HL-60 (cell line): ENCODE measurements at regions not wholly inside any gene's neighbourhood (a gene's known extent, or its start where the extent isn't known, plus 50 kb on each side); places are given as distances from the start of the nearest gene placed in this dataset.

Source experiments
- DNase-seq, 2 experiments: peaks; one replicate each; pipeline ENCODE4 v3.0.0-alpha.2; 2010 to 2020; ENCODE audit warnings: low read depth in 1 of 2, low spot score in 1 of 2
- H3K27ac ChIP-seq: fragments of 250-450 bp; sonication (Bioruptor Pico); replicated peaks from 2 replicates; pipeline ENCODE4 v1.5.1; 2020; ENCODE audit warnings: mild to moderate bottlenecking, moderate library complexity
- H3K27me3 ChIP-seq: fragments of 250-450 bp; sonication (Bioruptor Pico); 2 replicates; pipeline ENCODE4 v1.5.1; 2021; ENCODE audit warnings: mild to moderate bottlenecking, moderate library complexity; ENCODE audit not compliant: insufficient read depth, poor library complexity, severe bottlenecking
- H3K4me3 ChIP-seq: replicated peaks from 2 replicates; pipeline ENCODE4 v1.5.1; 2011; ENCODE audit warnings: mild to moderate bottlenecking, control low read depth, low read length; ENCODE audit not compliant: insufficient read depth
- CTCF ChIP-seq: IDR thresholded peaks from one replicate; pipeline ENCODE4 v1.5.1; 2011; ENCODE audit warnings: low read length, control low read depth, inconsistent platforms; ENCODE audit not compliant: insufficient read depth
- GABPA ChIP-seq: IDR thresholded peaks from 2 replicates; pipeline ENCODE4 v1.6.1; 2012; ENCODE audit warnings: low read depth
- POLR2AphosphoS5 ChIP-seq: IDR thresholded peaks from 2 replicates; pipeline ENCODE4 v1.6.1; 2012; ENCODE audit warnings: low read depth
- SPI1 ChIP-seq: IDR thresholded peaks from 2 replicates; pipeline ENCODE4 v1.6.1; 2012; ENCODE audit warnings: low read depth, mild to moderate bottlenecking, borderline replicate concordance
- TF ChIP-seq, protein P1 (sequence below): IDR thresholded peaks from 2 replicates; pipeline ENCODE4 v1.6.1; 2012; ENCODE audit warnings: low read depth; ENCODE audit not compliant: insufficient replicate concordance

- Histone ChIP-seq H3K27ac (no peak overlapping the region), H3K4me3 (no peak overlapping the region), H3K27me3 (no peaks in the 10 kb centered on the region)
- DNase-seq: no peak
- TF ChIP-seq POLR2AphosphoS5 (no peak), SPI1 (no peak), CTCF (no peak), GABPA (no peak)
- TF ChIP-seq, protein P1, sequence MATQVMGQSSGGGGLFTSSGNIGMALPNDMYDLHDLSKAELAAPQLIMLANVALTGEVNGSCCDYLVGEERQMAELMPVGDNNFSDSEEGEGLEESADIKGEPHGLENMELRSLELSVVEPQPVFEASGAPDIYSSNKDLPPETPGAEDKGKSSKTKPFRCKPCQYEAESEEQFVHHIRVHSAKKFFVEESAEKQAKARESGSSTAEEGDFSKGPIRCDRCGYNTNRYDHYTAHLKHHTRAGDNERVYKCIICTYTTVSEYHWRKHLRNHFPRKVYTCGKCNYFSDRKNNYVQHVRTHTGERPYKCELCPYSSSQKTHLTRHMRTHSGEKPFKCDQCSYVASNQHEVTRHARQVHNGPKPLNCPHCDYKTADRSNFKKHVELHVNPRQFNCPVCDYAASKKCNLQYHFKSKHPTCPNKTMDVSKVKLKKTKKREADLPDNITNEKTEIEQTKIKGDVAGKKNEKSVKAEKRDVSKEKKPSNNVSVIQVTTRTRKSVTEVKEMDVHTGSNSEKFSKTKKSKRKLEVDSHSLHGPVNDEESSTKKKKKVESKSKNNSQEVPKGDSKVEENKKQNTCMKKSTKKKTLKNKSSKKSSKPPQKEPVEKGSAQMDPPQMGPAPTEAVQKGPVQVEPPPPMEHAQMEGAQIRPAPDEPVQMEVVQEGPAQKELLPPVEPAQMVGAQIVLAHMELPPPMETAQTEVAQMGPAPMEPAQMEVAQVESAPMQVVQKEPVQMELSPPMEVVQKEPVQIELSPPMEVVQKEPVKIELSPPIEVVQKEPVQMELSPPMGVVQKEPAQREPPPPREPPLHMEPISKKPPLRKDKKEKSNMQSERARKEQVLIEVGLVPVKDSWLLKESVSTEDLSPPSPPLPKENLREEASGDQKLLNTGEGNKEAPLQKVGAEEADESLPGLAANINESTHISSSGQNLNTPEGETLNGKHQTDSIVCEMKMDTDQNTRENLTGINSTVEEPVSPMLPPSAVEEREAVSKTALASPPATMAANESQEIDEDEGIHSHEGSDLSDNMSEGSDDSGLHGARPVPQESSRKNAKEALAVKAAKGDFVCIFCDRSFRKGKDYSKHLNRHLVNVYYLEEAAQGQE: no peak
Measured at GRCh38 chr3:145903472-145904013, 257.4 kb downstream of the PLOD2 start.

- DNase-seq: no peak
- H3K4me3 ChIP-seq: no peak overlapping the region
- no peak overlapping the region for H3K27ac ChIP-seq
- H3K27me3 ChIP-seq: no peaks in the 10 kb centered on the region
- TF ChIP-seq, protein P1: no peak
- TF ChIP-seq CTCF (no peak), POLR2AphosphoS5 (no peak), SPI1 (no peak), GABPA (no peak)
Measured at GRCh38 chr3:145904138-145904537, 256.8 kb downstream of the PLOD2 start.

- no peak for TF ChIP-seq SPI1
- TF ChIP-seq GABPA: no peak
- TF ChIP-seq, protein P1: no peak
- no peak for TF ChIP-seq POLR2AphosphoS5
- TF ChIP-seq CTCF: no peak
- Histone ChIP-seq H3K27ac (no peak overlapping the region), H3K27me3 (no peaks in the 10 kb centered on the region), H3K4me3 (no peak overlapping the region)
- DNase-seq: no peak
Measured at GRCh38 chr3:145906301-145906700, 254.7 kb downstream of the PLOD2 start.
